NT2/D1 (cell line): ENCODE measurements at regions not wholly inside any gene's neighbourhood (a gene's known extent, or its start where the extent isn't known, plus 50 kb on each side); places are given as distances from the start of the nearest gene placed in this dataset.

ENCODE experiments used
- DNase-seq: peaks from one replicate; pipeline ENCODE4 v3.0.0-alpha.2; 2011; ENCODE audit warnings: low read depth, low spot score
- H3K27me3 ChIP-seq: 2 replicates; pipeline ENCODE4 v1.6.0; 2011; ENCODE audit warnings: mild to moderate bottlenecking; ENCODE audit not compliant: insufficient read length, insufficient read depth
- H3K36me3 ChIP-seq: 2 replicates; pipeline ENCODE4 v1.6.1; 2011; ENCODE audit warnings: mild to moderate bottlenecking, low read length, mixed read lengths; ENCODE audit not compliant: insufficient read depth, insufficient read length
- H3K4me1 ChIP-seq: 2 replicates; pipeline ENCODE4 v1.5.1; 2011; ENCODE audit not compliant: insufficient read depth, insufficient read length
- H3K4me3 ChIP-seq: 2 replicates; pipeline ENCODE4 v1.5.1; 2011; ENCODE audit warnings: low read depth; ENCODE audit not compliant: insufficient read length
- H3K9ac ChIP-seq: 2 replicates; pipeline ENCODE4 v1.6.0; 2011; ENCODE audit warnings: low read depth; ENCODE audit not compliant: insufficient read length
- H3K9me3 ChIP-seq: 2 replicates; pipeline ENCODE4 v1.5.1; 2011; ENCODE audit warnings: mild to moderate bottlenecking, low read length; ENCODE audit not compliant: insufficient read depth
- SUZ12 ChIP-seq: IDR thresholded peaks from 2 replicates; pipeline ENCODE4 v1.6.1; 2011; ENCODE audit not compliant: insufficient read length, insufficient read depth; ENCODE audit errors: extremely low read depth
- YY1 ChIP-seq: IDR thresholded peaks from 2 replicates; pipeline ENCODE4 v1.6.1; 2011; ENCODE audit not compliant: insufficient read length, insufficient read depth
- ZNF274 ChIP-seq: IDR thresholded peaks from 2 replicates; pipeline ENCODE4 v1.6.1; 2011; ENCODE audit warnings: mild to moderate bottlenecking, low read depth, low read length

GRCh38 chr2:140178234-140178633 is 1398.0 kb upstream of the NXPH2 start:
- no peak for DNase-seq
- Histone ChIP-seq H3K36me3 (no peaks in the 10 kb centered on the region), H3K4me1 (no peaks in the 10 kb centered on the region), H3K9me3 (no peaks in the 10 kb centered on the region), H3K9ac (no peak overlapping the region), H3K27me3 (no peaks in the 10 kb centered on the region), H3K4me3 (no peak overlapping the region)
- TF ChIP-seq YY1 (no peak), SUZ12 (no peak), ZNF274 (no peak)

GRCh38 chr2:140177086-140177485 is 1396.9 kb upstream of the NXPH2 start:
- TF ChIP-seq YY1 (no peak), ZNF274 (no peak), SUZ12 (no peak)
- no peaks in the 10 kb centered on the region for H3K4me1 ChIP-seq
- H3K9ac ChIP-seq, result no peak overlapping the region
- H3K4me3 ChIP-seq, result no peak overlapping the region
- DNase-seq, result no peak
- H3K36me3 ChIP-seq, result no peaks in the 10 kb centered on the region
- no peaks in the 10 kb centered on the region for H3K9me3 ChIP-seq
- H3K27me3 ChIP-seq, result no peaks in the 10 kb centered on the region

GRCh38 chr2:140173790-140174189 is 1393.6 kb upstream of the NXPH2 start:
- Histone ChIP-seq H3K4me3 (no peak overlapping the region), H3K4me1 (no peaks in the 10 kb centered on the region), H3K27me3 (no peaks in the 10 kb centered on the region), H3K9ac (no peak overlapping the region), H3K36me3 (no peaks in the 10 kb centered on the region), H3K9me3 (no peaks in the 10 kb centered on the region)
- TF ChIP-seq SUZ12 (no peak), ZNF274 (no peak), YY1 (no peak)
- no peak for DNase-seq

- no peaks in the 10 kb centered on the region for H3K4me1 ChIP-seq
These were observed 1384.3 kb upstream of the NXPH2 start for GRCh38 chr2:140164449-140164848.

GRCh38 chr2:140158259-140158658 is 1378.1 kb upstream of the NXPH2 start:
- Histone ChIP-seq H3K9me3 (peaks cover 8% of the 10 kb centered on the region), H3K4me3 (no peak overlapping the region), H3K36me3 (no peaks in the 10 kb centered on the region), H3K4me1 (no peaks in the 10 kb centered on the region), H3K9ac (no peak overlapping the region), H3K27me3 (no peaks in the 10 kb centered on the region)
- no peak for DNase-seq
- TF ChIP-seq YY1 (no peak), SUZ12 (no peak), ZNF274 (no peak)

More at GRCh38 chr2:140164449-140164848, 1384.3 kb upstream of the NXPH2 start:
- no peak for DNase-seq
- no peaks in the 10 kb centered on the region for H3K27me3 ChIP-seq
- H3K9me3 ChIP-seq, result peaks cover 8% of the 10 kb centered on the region
- H3K9ac ChIP-seq, result no peak overlapping the region
- no peaks in the 10 kb centered on the region for H3K36me3 ChIP-seq
- TF ChIP-seq ZNF274 (no peak), SUZ12 (no peak), YY1 (no peak)
- no peak overlapping the region for H3K4me3 ChIP-seq

- no peak overlapping the region for H3K9ac ChIP-seq
- no peak for DNase-seq
- H3K9me3 ChIP-seq, result peaks cover 8% of the 10 kb centered on the region
- TF ChIP-seq SUZ12 (no peak), YY1 (no peak), ZNF274 (no peak)
- H3K4me1 ChIP-seq, result no peaks in the 10 kb centered on the region
- H3K36me3 ChIP-seq, result no peaks in the 10 kb centered on the region
- H3K4me3 ChIP-seq, result no peak overlapping the region
- H3K27me3 ChIP-seq, result no peaks in the 10 kb centered on the region
These were observed 1377.6 kb upstream of the NXPH2 start for GRCh38 chr2:140157816-140158215.

GRCh38 chr2:140154706-140155105 is 1374.5 kb upstream of the NXPH2 start:
- no peaks in the 10 kb centered on the region for H3K36me3 ChIP-seq
- no peak for TF ChIP-seq YY1
- no peaks in the 10 kb centered on the region for H3K27me3 ChIP-seq
- H3K4me3 ChIP-seq, result no peak overlapping the region
- H3K9ac ChIP-seq, result no peak overlapping the region
- no peaks in the 10 kb centered on the region for H3K4me1 ChIP-seq
- H3K9me3 ChIP-seq, result no peaks in the 10 kb centered on the region; the same call in 1 of the 2 replicates
- DNase-seq, result no peak

GRCh38 chr2:140154271-140154670 is 1374.1 kb upstream of the NXPH2 start:
- Histone ChIP-seq H3K4me1 (no peaks in the 10 kb centered on the region), H3K27me3 (no peaks in the 10 kb centered on the region), H3K36me3 (no peaks in the 10 kb centered on the region), H3K4me3 (no peak overlapping the region), H3K9ac (no peak overlapping the region), H3K9me3 (no peaks in the 10 kb centered on the region; the same call in 1 of the 2 replicates)
- no peak for DNase-seq
- no peak for TF ChIP-seq ZNF274
- TF ChIP-seq YY1, result no peak
- TF ChIP-seq SUZ12, result no peak
